Dermis blood vessel endothelial cell (primary cell): ENCODE measurements at regions not wholly inside any gene's neighbourhood (a gene's known extent, or its start where the extent isn't known, plus 50 kb on each side); places are given as distances from the start of the nearest gene placed in this dataset.

Experiments
- DNase-seq: peaks from one replicate; pipeline ENCODE4 v3.0.0; 2010

GRCh38 chrX:148371291-148371690, 129.1 kb upstream of the AFF2 start:
- no peak for DNase-seq

GRCh38 chrX:148372925-148373324, 127.5 kb upstream of the AFF2 start:
- no peak for DNase-seq

GRCh38 chrX:148376342-148376741, 124.1 kb upstream of the AFF2 start:
- no peak for DNase-seq

- DNase-seq: no peak
Measured at GRCh38 chrX:148380107-148380506, 120.3 kb upstream of the AFF2 start.

- no peak for DNase-seq
Measured at GRCh38 chrX:148380650-148381561, 119.5 kb upstream of the AFF2 start.

- no peak for DNase-seq
Measured at GRCh38 chrX:148381603-148382002, 118.8 kb upstream of the AFF2 start.

- DNase-seq: no peak
Measured at GRCh38 chrX:148382983-148383382, 117.4 kb upstream of the AFF2 start.

- DNase-seq: no peak
Measured at GRCh38 chrX:148385471-148385870, 114.9 kb upstream of the AFF2 start.

GRCh38 chrX:148389629-148390028, 110.8 kb upstream of the AFF2 start:
- no peak for DNase-seq

- DNase-seq: no peak
Measured at GRCh38 chrX:148412006-148412405, 88.4 kb upstream of the AFF2 start.

- DNase-seq: no peak
Measured at GRCh38 chrX:148416142-148416541, 84.3 kb upstream of the AFF2 start.

- DNase-seq: no peak
Measured at GRCh38 chrX:148416931-148417330, 83.5 kb upstream of the AFF2 start.

- no peak for DNase-seq
Measured at GRCh38 chrX:148417934-148418333, 82.5 kb upstream of the AFF2 start.

GRCh38 chrX:148422526-148422925, 77.9 kb upstream of the AFF2 start:
- no peak for DNase-seq

- DNase-seq: no peak
Measured at GRCh38 chrX:148424570-148424969, 75.8 kb upstream of the AFF2 start.

- no peak for DNase-seq
Measured at GRCh38 chrX:148426467-148426866, 74.0 kb upstream of the AFF2 start.

- DNase-seq: no peak
Measured at GRCh38 chrX:148441387-148441786, 59.0 kb upstream of the AFF2 start.

GRCh38 chrX:148443216-148443615, 57.2 kb upstream of the AFF2 start:
- DNase-seq: no peak

- no peak for DNase-seq
Measured at GRCh38 chrX:148448686-148449085, 51.7 kb upstream of the AFF2 start.
